ENCODE measurements at regions not wholly inside any gene's neighbourhood (a gene's known extent, or its start where the extent isn't known, plus 50 kb on each side); places are given as distances from the start of the nearest gene placed in this dataset.

DNA sequence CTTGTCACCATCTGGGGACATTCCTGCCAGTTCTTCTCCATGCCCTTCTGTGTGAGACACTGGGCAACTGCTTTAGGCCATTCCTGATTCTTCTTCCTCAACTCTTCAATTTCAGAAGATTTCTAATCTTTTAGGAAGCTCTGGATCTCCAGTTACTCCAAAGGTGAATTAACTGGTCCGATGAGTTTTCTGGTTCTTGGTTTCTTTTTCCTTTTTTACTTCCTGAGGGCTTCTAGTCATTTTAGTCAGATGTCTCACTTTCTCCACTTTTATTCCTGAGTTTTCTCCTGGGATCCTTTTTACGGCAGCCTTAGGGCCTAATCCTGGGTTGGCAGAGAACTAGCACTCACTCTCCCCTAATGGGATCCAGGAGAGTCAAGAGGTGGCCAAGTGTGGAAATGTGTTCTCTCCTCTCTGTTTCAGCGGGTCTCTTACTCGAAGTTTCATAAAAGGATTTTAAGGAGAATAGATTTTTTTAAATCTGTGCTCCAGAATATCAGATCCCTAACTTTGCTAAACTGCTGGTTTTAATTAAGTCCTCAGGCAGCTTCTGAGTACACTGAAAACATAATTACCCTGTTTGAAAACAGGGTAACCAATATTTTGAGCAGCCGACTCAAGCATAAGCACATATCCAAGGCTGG, 107.6 kb downstream of the RMI2 start:
- BruUV-seq (replicated peaks): no TSS peak
- Histone ChIP-seq H3K4me2 (ENCODE audit: insufficient read depth, low read length) (no peak overlapping the region), H2AFZ (ENCODE audit: low read depth, low read length) (no peak overlapping the region), H3K4me1 (ENCODE audit: control insufficient read depth, extremely low read depth, insufficient read depth, low read length) (no peaks in the 10 kb centered on the region), H3K27ac (ENCODE audit: insufficient read depth, low read depth, low read length) (no peak overlapping the region), H3K27me3 (ENCODE audit: control insufficient read depth in 2 of 2, insufficient read depth in 2 of 2, low read length in 2 of 2) (no peaks in the 10 kb centered on the region), H3K4me3 (replicated peaks in 1 of 3; ENCODE audit: insufficient read depth in 1 of 3, low read depth in 1 of 3, low read length in 3 of 3) (no peak overlapping the region), H3K9ac (replicated peaks; ENCODE audit: extremely low read depth, insufficient read depth, low read length) (no peak overlapping the region), H3K36me3 (ENCODE audit: control insufficient read depth in 2 of 2, extremely low read depth in 1 of 2, insufficient read depth in 2 of 2, low read length in 2 of 2) (no peaks in the 10 kb centered on the region), H3K79me2 (ENCODE audit: control insufficient read depth, insufficient read depth, low read length) (no peaks in the 10 kb centered on the region), H3K9me1 (replicated peaks; ENCODE audit: control insufficient read depth, extremely low read depth, insufficient read depth, low read length) (no peaks in the 10 kb centered on the region), H4K20me1 (replicated peaks; ENCODE audit: control insufficient read depth, extremely low read depth, insufficient read depth, low read length) (no peaks in the 10 kb centered on the region), H3K9me3 (replicated peaks; ENCODE audit: control insufficient read depth, insufficient read depth, low read length) (no peaks in the 10 kb centered on the region)
- intact Hi-C loops (cut with micrococcal nuclease): no loop called here
- no peak for DNase-seq (ENCODE audit: low read depth, low spot score)
- no peak for FAIRE-seq
- CTCF ChIA-PET: interaction anchor here (1.2 kb wide), 1 partner anchor 79 kb away, joined by 4 read pairs; no protein-coding TSS in a partner anchor
- dilution Hi-C loops (cut with MboI; ENCODE audit: extremely low pct_ligation_motif_present, low sequenced_read_pairs): no loop called here
- POLR2A ChIA-PET: no interaction called here
- no peak for TF ChIP-seq EZH2 (IDR thresholded peaks at IDR 0.05; ENCODE audit: borderline replicate concordance, low read depth, low read length, severe bottlenecking)

DNA sequence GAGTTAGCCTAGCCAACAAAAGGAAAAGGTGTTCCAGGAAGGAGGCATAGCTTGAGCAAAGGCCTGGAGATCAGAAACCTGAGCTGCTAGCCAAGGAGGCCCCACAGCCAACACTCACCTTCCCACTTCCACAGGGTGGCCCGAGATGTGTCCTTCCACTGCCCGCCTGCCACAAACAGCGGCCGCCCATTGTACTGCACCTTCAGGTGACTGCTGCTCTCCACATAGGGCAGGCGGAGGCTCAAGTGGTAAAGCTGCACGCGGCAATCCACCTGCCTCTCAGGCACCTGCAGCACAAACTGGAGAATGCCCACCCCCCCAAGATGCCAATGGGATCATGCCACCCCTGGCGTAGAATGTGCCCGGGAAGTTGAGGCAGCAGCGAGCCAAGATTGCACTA, 111.5 kb downstream of the RMI2 start:
- Histone ChIP-seq H3K9me3 (replicated peaks; ENCODE audit: control insufficient read depth, insufficient read depth, low read length) (no peaks in the 10 kb centered on the region), H3K4me1 (ENCODE audit: control insufficient read depth, extremely low read depth, insufficient read depth, low read length) (no peaks in the 10 kb centered on the region), H3K79me2 (ENCODE audit: control insufficient read depth, insufficient read depth, low read length) (no peaks in the 10 kb centered on the region), H3K27ac (ENCODE audit: insufficient read depth, low read depth, low read length) (no peak overlapping the region), H3K4me3 (replicated peaks in 1 of 3; ENCODE audit: insufficient read depth in 1 of 3, low read depth in 1 of 3, low read length in 3 of 3) (no peak overlapping the region), H2AFZ (ENCODE audit: low read depth, low read length) (no peak overlapping the region), H3K36me3 (ENCODE audit: control insufficient read depth in 2 of 2, extremely low read depth in 1 of 2, insufficient read depth in 2 of 2, low read length in 2 of 2) (no peaks in the 10 kb centered on the region), H3K9me1 (replicated peaks; ENCODE audit: control insufficient read depth, extremely low read depth, insufficient read depth, low read length) (no peaks in the 10 kb centered on the region), H3K4me2 (ENCODE audit: insufficient read depth, low read length) (no peak overlapping the region), H3K9ac (replicated peaks; ENCODE audit: extremely low read depth, insufficient read depth, low read length) (no peak overlapping the region), H3K27me3 (ENCODE audit: control insufficient read depth in 2 of 2, insufficient read depth in 2 of 2, low read length in 2 of 2) (no peaks in the 10 kb centered on the region), H4K20me1 (replicated peaks; ENCODE audit: control insufficient read depth, extremely low read depth, insufficient read depth, low read length) (no peaks in the 10 kb centered on the region)
- ChIA-PET CTCF (no interaction called here), POLR2A (no interaction called here)
- no peak for DNase-seq (ENCODE audit: low read depth, low spot score)
- FAIRE-seq: no peak
- BruUV-seq (replicated peaks): no TSS peak
- intact Hi-C loops (cut with micrococcal nuclease): no loop called here
- dilution Hi-C loops (cut with MboI; ENCODE audit: extremely low pct_ligation_motif_present, low sequenced_read_pairs): no loop called here
- TF ChIP-seq, protein P1, sequence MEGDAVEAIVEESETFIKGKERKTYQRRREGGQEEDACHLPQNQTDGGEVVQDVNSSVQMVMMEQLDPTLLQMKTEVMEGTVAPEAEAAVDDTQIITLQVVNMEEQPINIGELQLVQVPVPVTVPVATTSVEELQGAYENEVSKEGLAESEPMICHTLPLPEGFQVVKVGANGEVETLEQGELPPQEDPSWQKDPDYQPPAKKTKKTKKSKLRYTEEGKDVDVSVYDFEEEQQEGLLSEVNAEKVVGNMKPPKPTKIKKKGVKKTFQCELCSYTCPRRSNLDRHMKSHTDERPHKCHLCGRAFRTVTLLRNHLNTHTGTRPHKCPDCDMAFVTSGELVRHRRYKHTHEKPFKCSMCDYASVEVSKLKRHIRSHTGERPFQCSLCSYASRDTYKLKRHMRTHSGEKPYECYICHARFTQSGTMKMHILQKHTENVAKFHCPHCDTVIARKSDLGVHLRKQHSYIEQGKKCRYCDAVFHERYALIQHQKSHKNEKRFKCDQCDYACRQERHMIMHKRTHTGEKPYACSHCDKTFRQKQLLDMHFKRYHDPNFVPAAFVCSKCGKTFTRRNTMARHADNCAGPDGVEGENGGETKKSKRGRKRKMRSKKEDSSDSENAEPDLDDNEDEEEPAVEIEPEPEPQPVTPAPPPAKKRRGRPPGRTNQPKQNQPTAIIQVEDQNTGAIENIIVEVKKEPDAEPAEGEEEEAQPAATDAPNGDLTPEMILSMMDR (IDR thresholded peaks at IDR 0.05; ENCODE audit: extremely low read depth in 1 of 2, insufficient read depth in 1 of 2, low read depth in 1 of 2, low read length in 2 of 2): no peak
- TF ChIP-seq POLR2A (IDR thresholded peaks at IDR 0.05; ENCODE audit: low read depth, low read length) (no peak), POLR2AphosphoS5 (IDR thresholded peaks at IDR 0.05; ENCODE audit: insufficient read depth, low read depth, low read length) (no peak), FOS (IDR thresholded peaks at IDR 0.05; ENCODE audit: borderline replicate concordance, insufficient read depth, low read length) (no peak), MYC (IDR thresholded peaks at IDR 0.05; ENCODE audit: low read depth, low read length) (no peak), EZH2 (IDR thresholded peaks at IDR 0.05; ENCODE audit: borderline replicate concordance, low read depth, low read length, severe bottlenecking) (no peak), GATA2 (IDR thresholded peaks at IDR 0.05; ENCODE audit: insufficient read depth, insufficient read length, low read depth, low read length) (no peak), JUN (IDR thresholded peaks at IDR 0.05; ENCODE audit: borderline replicate concordance, insufficient read depth, insufficient read length, low read depth) (no peak)
- TF ChIP-seq, protein P2, sequence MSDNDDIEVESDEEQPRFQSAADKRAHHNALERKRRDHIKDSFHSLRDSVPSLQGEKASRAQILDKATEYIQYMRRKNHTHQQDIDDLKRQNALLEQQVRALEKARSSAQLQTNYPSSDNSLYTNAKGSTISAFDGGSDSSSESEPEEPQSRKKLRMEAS (IDR thresholded peaks at IDR 0.05; ENCODE audit: insufficient read depth, insufficient read length): no peak
